Activated B cell treated with CpG ODN at 0.5 μM for 24 hours (primary cell): ENCODE measurements at regions not wholly inside any gene's neighbourhood (a gene's known extent, or its start where the extent isn't known, plus 50 kb on each side); places are given as distances from the start of the nearest gene placed in this dataset.

ENCODE experiments used
- ATAC-seq: fragments of 200-7000 bp; cut with Tn5 transposase; one replicate; pipeline ENCODE4 v1.10.0; 2021; ENCODE audit warnings: low read depth, mild to moderate bottlenecking, moderate library complexity
- CTCF ChIA-PET: fragments of 350-600 bp; sonication (Branson Sonifier 250); formaldehyde crosslinking; loops from one replicate; lab custom pipeline; 2021; ENCODE audit warnings: antibody characterized with exemption; lab: Charles Lee
- POLR2A ChIA-PET: fragments of 350-600 bp; sonication (Branson Sonifier 250); formaldehyde crosslinking; loops from one replicate; lab custom pipeline; 2021; ENCODE audit warnings: antibody characterized with exemption; lab: Charles Lee
- DNase-seq: peaks from one replicate; pipeline ENCODE4 v3.0.0; 2022
- H3K27ac Mint-ChIP-seq: one replicate; pipeline ENCODE4 v1.8.0; 2020; ENCODE audit warnings: mixed read lengths
- H3K27me3 Mint-ChIP-seq: one replicate; pipeline ENCODE4 v1.8.0; 2021; ENCODE audit warnings: mixed read lengths
- H3K36me3 Mint-ChIP-seq: one replicate; pipeline ENCODE4 v1.8.0; 2021; ENCODE audit warnings: low read depth, mixed read lengths
- H3K4me1 Mint-ChIP-seq: one replicate; pipeline ENCODE4 v1.8.0; 2021; ENCODE audit warnings: mixed read lengths
- H3K4me3 Mint-ChIP-seq: one replicate; pipeline ENCODE4 v1.8.0; 2020; ENCODE audit warnings: mild to moderate bottlenecking, mixed read lengths
- H3K9me3 Mint-ChIP-seq: one replicate; pipeline ENCODE4 v1.8.0; 2020; ENCODE audit warnings: mixed read lengths
- intact Hi-C: fragments of 100-400 bp; cut with micrococcal nuclease; formaldehyde crosslinking; loops from one replicate; pipeline ENCODE4 v1.15.1; 2024
- TF ChIP-seq, protein P1 (sequence below): fragments of 200-600 bp; IDR thresholded peaks from one replicate; pipeline ENCODE4 v1.8.0; 2022; ENCODE audit warnings: antibody characterized with exemption, mild to moderate bottlenecking

DNA sequence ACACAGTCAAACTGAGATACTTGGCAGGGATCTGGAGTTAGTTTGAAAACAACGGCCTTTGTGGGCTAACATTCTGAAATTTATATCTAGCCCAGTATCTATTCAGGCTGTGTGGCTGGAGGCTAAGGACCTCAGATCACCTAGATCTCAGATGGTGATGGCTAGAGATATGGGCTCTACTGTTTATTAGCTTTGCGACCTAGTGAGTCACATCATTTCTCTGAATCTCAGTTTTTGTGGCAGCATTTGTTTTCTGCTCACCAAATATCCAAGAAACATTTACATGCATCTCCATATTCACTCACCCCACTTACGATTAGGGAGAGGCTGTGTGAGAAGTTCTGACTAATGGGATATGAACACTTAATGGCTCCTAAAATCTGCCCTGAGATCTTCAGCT, 503.9 kb downstream of the KIF20B start:
- POLR2A ChIA-PET = no interaction called here
- ATAC-seq (no peak), DNase-seq (no peak)
- Mint-ChIP-seq H3K36me3 (no peaks in the 10 kb centered on the region), H3K27me3 (no peaks in the 10 kb centered on the region), H3K9me3 (no peaks in the 10 kb centered on the region), H3K27ac (no peak overlapping the region), H3K4me1 (no peaks in the 10 kb centered on the region), H3K4me3 (no peak overlapping the region)
- TF ChIP-seq, protein P1, sequence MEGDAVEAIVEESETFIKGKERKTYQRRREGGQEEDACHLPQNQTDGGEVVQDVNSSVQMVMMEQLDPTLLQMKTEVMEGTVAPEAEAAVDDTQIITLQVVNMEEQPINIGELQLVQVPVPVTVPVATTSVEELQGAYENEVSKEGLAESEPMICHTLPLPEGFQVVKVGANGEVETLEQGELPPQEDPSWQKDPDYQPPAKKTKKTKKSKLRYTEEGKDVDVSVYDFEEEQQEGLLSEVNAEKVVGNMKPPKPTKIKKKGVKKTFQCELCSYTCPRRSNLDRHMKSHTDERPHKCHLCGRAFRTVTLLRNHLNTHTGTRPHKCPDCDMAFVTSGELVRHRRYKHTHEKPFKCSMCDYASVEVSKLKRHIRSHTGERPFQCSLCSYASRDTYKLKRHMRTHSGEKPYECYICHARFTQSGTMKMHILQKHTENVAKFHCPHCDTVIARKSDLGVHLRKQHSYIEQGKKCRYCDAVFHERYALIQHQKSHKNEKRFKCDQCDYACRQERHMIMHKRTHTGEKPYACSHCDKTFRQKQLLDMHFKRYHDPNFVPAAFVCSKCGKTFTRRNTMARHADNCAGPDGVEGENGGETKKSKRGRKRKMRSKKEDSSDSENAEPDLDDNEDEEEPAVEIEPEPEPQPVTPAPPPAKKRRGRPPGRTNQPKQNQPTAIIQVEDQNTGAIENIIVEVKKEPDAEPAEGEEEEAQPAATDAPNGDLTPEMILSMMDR = no peak
- CTCF ChIA-PET = no interaction called here
- intact Hi-C loops = no loop called here

DNA sequence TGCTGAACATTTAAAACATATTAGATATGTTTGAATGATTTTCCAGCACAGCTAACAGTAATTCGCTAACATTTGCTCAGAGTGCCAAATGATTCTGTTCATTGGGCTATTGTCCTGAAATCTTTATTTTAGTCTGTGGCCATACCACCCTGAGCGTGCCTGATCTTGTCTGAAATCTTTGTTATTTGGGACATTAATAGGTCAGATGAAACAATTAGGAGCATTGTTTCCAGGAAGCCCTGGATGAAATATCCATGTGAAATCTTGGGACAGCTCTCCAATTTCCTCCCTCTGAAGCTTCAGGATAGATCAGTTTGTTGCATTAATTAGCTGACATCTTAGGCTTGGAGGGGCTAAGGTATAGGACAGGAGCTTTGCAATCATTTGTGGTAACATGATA, 512.0 kb downstream of the KIF20B start:
- POLR2A ChIA-PET = no interaction called here
- intact Hi-C loops = no loop called here
- H3K36me3 Mint-ChIP-seq = no peaks in the 10 kb centered on the region
- TF ChIP-seq, protein P1 = no peak
- peaks cover 2% of the 10 kb centered on the region for H3K27me3 Mint-ChIP-seq
- DNase-seq (no peak), ATAC-seq (no peak)
- H3K9me3 Mint-ChIP-seq = no peaks in the 10 kb centered on the region
- CTCF ChIA-PET = no interaction called here
- H3K4me1 Mint-ChIP-seq = no peaks in the 10 kb centered on the region
- no peak overlapping the region for H3K4me3 Mint-ChIP-seq
- no peak overlapping the region for H3K27ac Mint-ChIP-seq

DNA sequence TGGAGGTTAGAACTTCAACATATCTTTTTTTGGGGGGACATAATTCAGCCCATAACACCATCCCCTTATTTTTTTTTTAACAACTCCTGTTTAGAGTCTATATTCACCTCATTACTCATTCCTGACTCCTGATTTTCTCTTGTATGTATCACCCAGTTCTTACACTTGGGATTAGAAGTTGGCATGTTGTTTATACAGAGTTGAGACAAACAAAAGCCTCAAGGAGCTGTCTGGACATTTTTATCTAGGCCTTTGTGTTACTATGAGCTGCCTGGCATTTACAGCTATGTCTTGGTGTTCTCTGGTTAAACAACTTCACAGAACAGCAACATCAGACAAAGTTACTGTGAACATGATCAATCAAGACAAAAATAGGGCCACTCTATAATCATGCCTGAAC, 517.5 kb downstream of the KIF20B start:
- TF ChIP-seq, protein P1 = no peak
- Mint-ChIP-seq H3K36me3 (no peaks in the 10 kb centered on the region), H3K27ac (no peak overlapping the region), H3K27me3 (peaks cover 2% of the 10 kb centered on the region), H3K4me1 (no peaks in the 10 kb centered on the region), H3K9me3 (peaks cover 2% of the 10 kb centered on the region), H3K4me3 (no peak overlapping the region)
- ATAC-seq (no peak), DNase-seq (no peak)
- CTCF ChIA-PET = no interaction called here
- POLR2A ChIA-PET = no interaction called here
- intact Hi-C loops = no loop called here

DNA sequence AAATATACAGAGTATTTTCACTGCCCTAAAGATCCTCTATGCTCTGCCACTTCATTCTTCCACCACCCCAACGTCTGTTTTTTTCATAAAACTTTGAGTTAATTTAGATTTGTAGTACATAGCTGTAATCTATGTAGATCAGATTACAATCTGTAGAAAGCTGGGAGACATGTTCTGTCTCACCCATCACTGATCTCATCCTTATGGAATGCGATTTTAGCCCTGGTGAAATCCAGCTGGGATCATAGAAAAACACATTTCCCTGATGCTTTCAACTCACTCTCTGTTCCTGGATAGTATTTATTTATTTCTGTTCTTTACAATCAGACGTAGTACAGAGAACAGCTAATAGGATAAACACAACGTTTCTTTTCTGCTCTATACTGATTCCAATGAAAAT, 521.0 kb downstream of the KIF20B start:
- Mint-ChIP-seq H3K9me3 (peaks cover 2% of the 10 kb centered on the region), H3K4me1 (no peaks in the 10 kb centered on the region), H3K27ac (no peak overlapping the region), H3K4me3 (no peak overlapping the region), H3K36me3 (no peaks in the 10 kb centered on the region), H3K27me3 (peaks cover 3% of the 10 kb centered on the region)
- ATAC-seq = no peak
- intact Hi-C loops = no loop called here
- TF ChIP-seq, protein P1 = no peak
- POLR2A ChIA-PET = no interaction called here
- no peak for DNase-seq
- CTCF ChIA-PET = no interaction called here

DNA sequence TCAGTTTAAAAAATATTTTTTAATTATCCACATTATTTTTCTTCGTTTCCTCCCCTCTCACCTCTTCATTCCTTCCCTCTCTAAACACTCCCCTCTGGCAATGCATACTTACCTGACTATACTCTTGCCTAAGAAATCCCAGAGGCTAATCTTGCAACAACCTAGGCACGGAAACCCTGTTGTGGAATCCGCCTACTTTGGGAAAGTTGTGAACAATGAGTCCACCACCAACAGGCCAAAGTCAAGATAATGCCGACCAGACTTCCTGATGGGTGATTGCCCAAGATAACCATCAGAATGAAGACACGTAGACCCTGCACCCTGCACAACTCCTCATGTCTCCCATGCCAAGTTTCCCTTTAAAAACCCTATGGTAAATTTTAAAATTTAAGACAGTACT, 521.5 kb downstream of the KIF20B start:
- TF ChIP-seq, protein P1 = no peak
- intact Hi-C loops = no loop called here
- peaks cover 3% of the 10 kb centered on the region for H3K27me3 Mint-ChIP-seq
- DNase-seq = no peak
- H3K27ac Mint-ChIP-seq = no peak overlapping the region
- no peak for ATAC-seq
- peaks cover 2% of the 10 kb centered on the region for H3K9me3 Mint-ChIP-seq
- H3K4me1 Mint-ChIP-seq = no peaks in the 10 kb centered on the region
- POLR2A ChIA-PET = no interaction called here
- CTCF ChIA-PET = no interaction called here
- no peaks in the 10 kb centered on the region for H3K36me3 Mint-ChIP-seq
- H3K4me3 Mint-ChIP-seq = no peak overlapping the region
